DOHH2 (cell line): ENCODE measurements at regions not wholly inside any gene's neighbourhood (a gene's known extent, or its start where the extent isn't known, plus 50 kb on each side); places are given as distances from the start of the nearest gene placed in this dataset.

ENCODE experiments used
- H3F3A ChIP-seq: fragments of 200-600 bp; sonication (generic), shearing (Covaris generic); 2 replicates; pipeline ENCODE4 v1.6.0; 2016; ENCODE audit warnings: antibody characterized with exemption, mild to moderate bottlenecking; ENCODE audit not compliant: control insufficient read depth, insufficient read depth
- H3K27ac ChIP-seq: fragments of 200-600 bp; sonication (generic); 2 replicates; pipeline ENCODE4 v1.5.1; 2014; ENCODE audit warnings: low read depth, mild to moderate bottlenecking, low read length, moderate library complexity
- H3K27me3 ChIP-seq: fragments of 200-600 bp; sonication (generic); 2 replicates; pipeline ENCODE4 v1.6.1; 2014; ENCODE audit warnings: mild to moderate bottlenecking, low read length, mixed read lengths; ENCODE audit not compliant: control insufficient read depth
- H3K36me3 ChIP-seq: fragments of 200-600 bp; sonication (generic); 2 replicates; pipeline ENCODE4 v1.6.1; 2014; ENCODE audit warnings: mild to moderate bottlenecking, low read length, moderate library complexity, mixed read lengths; ENCODE audit not compliant: control insufficient read depth
- H3K4me1 ChIP-seq: fragments of 200-600 bp; sonication (generic); 2 replicates; pipeline ENCODE4 v1.6.1; 2014; ENCODE audit warnings: mild to moderate bottlenecking, low read length, mixed read lengths; ENCODE audit not compliant: control insufficient read depth
- H3K4me2 ChIP-seq: fragments of 200-600 bp; sonication (generic); 2 replicates; pipeline ENCODE4 v1.6.0; 2014; ENCODE audit warnings: mild to moderate bottlenecking, low read length, moderate library complexity
- H3K4me3 ChIP-seq: fragments of 200-600 bp; sonication (generic); 2 replicates; pipeline ENCODE4 v1.5.1; 2014; ENCODE audit warnings: mild to moderate bottlenecking, low read length, mixed read lengths
- H3K79me2 ChIP-seq: fragments of 200-600 bp; sonication (generic); 2 replicates; pipeline ENCODE4 v1.6.1; 2014; ENCODE audit warnings: mild to moderate bottlenecking, low read length, mixed read lengths; ENCODE audit not compliant: control insufficient read depth
- H3K9me2 ChIP-seq: fragments of 200-600 bp; sonication (generic); replicated peaks from 2 replicates; pipeline ENCODE4 v1.6.1; 2014; ENCODE audit warnings: mild to moderate bottlenecking, low read length, mixed read lengths; ENCODE audit not compliant: control insufficient read depth
- H3K9me3 ChIP-seq: fragments of 200-600 bp; sonication (generic); 2 replicates; pipeline ENCODE4 v1.6.1; 2014; ENCODE audit warnings: antibody characterized with exemption, low read length, mixed read lengths; ENCODE audit not compliant: control insufficient read depth, insufficient read depth
- H4K20me1 ChIP-seq: fragments of 200-600 bp; sonication (generic); 2 replicates; pipeline ENCODE4 v1.6.0; 2014; ENCODE audit warnings: low read depth, mild to moderate bottlenecking, antibody characterized with exemption, low read length, moderate library complexity; ENCODE audit not compliant: control insufficient read depth, insufficient read depth
- EZH2phosphoT487 ChIP-seq: fragments of 200-600 bp; sonication (generic); IDR thresholded peaks from 2 replicates; pipeline ENCODE4 v1.6.1; 2017; ENCODE audit warnings: borderline replicate concordance, mild to moderate bottlenecking, antibody characterized with exemption, low read length, moderate library complexity, mixed read lengths
- TF ChIP-seq, protein P1 (sequence below): fragments of 200-600 bp; sonication (generic); IDR thresholded peaks from one replicate; pipeline ENCODE4 v1.5.1; 2014; ENCODE audit warnings: antibody characterized with exemption, mild to moderate bottlenecking, low read depth, low read length; ENCODE audit not compliant: poor library complexity, severe bottlenecking

DNA sequence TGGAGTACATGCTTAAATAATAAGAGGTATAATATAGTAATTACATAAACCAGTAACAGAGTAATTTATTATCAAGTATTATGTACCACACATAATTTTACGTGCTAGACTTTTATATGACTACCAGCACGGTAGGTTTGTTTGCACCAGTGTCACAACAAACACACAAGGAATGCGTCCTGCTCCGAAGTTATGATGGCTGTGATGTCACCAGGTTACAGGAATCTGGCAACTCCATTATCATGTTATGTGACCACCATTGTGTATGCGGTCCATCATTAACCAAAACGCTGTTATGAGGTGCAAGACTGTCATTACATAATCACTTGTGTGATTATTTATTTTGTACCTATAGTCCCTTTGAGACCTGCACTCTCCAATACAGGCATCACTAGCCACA, 235.2 kb upstream of the PMEPA1 start:
- Histone ChIP-seq H3K27ac (no peak overlapping the region), H3K4me3 (no peak overlapping the region), H3K4me2 (no peak overlapping the region), H3K9me2 (no peaks in the 10 kb centered on the region), H3K36me3 (no peaks in the 10 kb centered on the region), H3F3A (no peaks in the 10 kb centered on the region), H3K4me1 (no peaks in the 10 kb centered on the region), H3K27me3 (no peaks in the 10 kb centered on the region), H3K79me2 (no peaks in the 10 kb centered on the region), H4K20me1 (no peaks in the 10 kb centered on the region), H3K9me3 (no peaks in the 10 kb centered on the region)
- TF ChIP-seq EZH2phosphoT487: no peak
- TF ChIP-seq, protein P1, sequence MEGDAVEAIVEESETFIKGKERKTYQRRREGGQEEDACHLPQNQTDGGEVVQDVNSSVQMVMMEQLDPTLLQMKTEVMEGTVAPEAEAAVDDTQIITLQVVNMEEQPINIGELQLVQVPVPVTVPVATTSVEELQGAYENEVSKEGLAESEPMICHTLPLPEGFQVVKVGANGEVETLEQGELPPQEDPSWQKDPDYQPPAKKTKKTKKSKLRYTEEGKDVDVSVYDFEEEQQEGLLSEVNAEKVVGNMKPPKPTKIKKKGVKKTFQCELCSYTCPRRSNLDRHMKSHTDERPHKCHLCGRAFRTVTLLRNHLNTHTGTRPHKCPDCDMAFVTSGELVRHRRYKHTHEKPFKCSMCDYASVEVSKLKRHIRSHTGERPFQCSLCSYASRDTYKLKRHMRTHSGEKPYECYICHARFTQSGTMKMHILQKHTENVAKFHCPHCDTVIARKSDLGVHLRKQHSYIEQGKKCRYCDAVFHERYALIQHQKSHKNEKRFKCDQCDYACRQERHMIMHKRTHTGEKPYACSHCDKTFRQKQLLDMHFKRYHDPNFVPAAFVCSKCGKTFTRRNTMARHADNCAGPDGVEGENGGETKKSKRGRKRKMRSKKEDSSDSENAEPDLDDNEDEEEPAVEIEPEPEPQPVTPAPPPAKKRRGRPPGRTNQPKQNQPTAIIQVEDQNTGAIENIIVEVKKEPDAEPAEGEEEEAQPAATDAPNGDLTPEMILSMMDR: no peak

DNA sequence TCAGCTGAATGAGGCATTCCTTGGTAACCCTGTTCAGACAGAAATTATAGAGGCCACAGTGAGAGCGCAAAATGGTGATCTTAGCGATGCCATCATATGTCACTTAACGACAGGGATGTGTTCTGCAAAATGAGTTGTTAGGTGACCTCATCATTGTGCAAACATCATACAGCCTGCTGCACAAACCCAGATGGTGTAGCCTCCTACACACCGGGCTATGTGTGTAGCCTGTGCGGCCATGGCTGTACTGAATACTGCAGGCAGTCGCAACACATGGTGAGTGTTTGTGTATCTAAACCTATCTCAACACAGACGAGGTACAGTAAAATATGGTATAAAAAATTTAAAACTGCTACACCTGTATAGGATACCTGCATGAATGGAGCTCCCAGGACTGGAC, 234.1 kb upstream of the PMEPA1 start:
- H3K27me3 ChIP-seq: no peaks in the 10 kb centered on the region
- no peaks in the 10 kb centered on the region for H3K9me2 ChIP-seq
- H3K36me3 ChIP-seq: no peaks in the 10 kb centered on the region
- H3K4me3 ChIP-seq: no peak overlapping the region
- no peaks in the 10 kb centered on the region for H3K79me2 ChIP-seq
- no peaks in the 10 kb centered on the region for H3F3A ChIP-seq
- TF ChIP-seq EZH2phosphoT487: no peak
- TF ChIP-seq, protein P1: no peak
- no peaks in the 10 kb centered on the region for H4K20me1 ChIP-seq
- H3K4me2 ChIP-seq: no peak overlapping the region
- H3K27ac ChIP-seq: no peak overlapping the region
- no peaks in the 10 kb centered on the region for H3K4me1 ChIP-seq
- no peaks in the 10 kb centered on the region for H3K9me3 ChIP-seq

DNA sequence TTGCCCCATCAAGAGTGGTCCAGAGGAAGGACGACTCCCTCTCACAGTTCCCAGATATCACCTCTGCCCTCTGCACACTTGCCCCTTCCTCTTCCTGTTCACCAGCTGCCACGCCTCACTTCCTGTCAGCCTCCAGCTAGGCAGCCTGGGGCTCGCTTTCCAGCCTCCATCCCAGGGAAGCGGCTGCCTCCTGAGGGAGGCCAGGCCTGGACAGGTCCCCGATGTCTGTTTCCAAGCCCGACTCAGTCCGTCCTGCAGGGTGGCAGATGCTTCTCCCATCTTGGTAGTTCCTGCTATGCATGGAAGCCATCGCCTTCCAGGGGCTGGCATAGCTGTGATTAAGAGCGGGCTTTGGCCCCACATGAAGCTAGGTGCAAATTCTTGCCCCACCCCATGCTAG, 233.5 kb upstream of the PMEPA1 start:
- H3K27ac ChIP-seq: no peak overlapping the region
- no peaks in the 10 kb centered on the region for H4K20me1 ChIP-seq
- no peaks in the 10 kb centered on the region for H3K4me1 ChIP-seq
- H3K27me3 ChIP-seq: no peaks in the 10 kb centered on the region
- no peaks in the 10 kb centered on the region for H3F3A ChIP-seq
- TF ChIP-seq, protein P1: no peak
- TF ChIP-seq EZH2phosphoT487: no peak
- H3K9me2 ChIP-seq: no peaks in the 10 kb centered on the region
- no peak overlapping the region for H3K4me2 ChIP-seq
- H3K36me3 ChIP-seq: no peaks in the 10 kb centered on the region
- no peak overlapping the region for H3K4me3 ChIP-seq
- H3K79me2 ChIP-seq: no peaks in the 10 kb centered on the region
- H3K9me3 ChIP-seq: no peaks in the 10 kb centered on the region
